Right ventricle myocardium superior (tissue), 1 donor: ENCODE measurements at regions not wholly inside any gene's neighbourhood (a gene's known extent, or its start where the extent isn't known, plus 50 kb on each side); places are given as distances from the start of the nearest gene placed in this dataset.

ENCODE experiments used
- ATAC-seq: fragments of 200-7000 bp; cut with Tn5 transposase; one replicate; pipeline ENCODE4 v1.9.1; 2020; ENCODE audit warnings: mild to moderate bottlenecking; ENCODE audit not compliant: poor library complexity
- DNase-seq: peaks from one replicate; pipeline ENCODE4 v3.0.0-alpha.2; 2020
- intact Hi-C: fragments of 100-400 bp; cut with DNase I; formaldehyde crosslinking; loops from one replicate; pipeline ENCODE4 v1.11.2; 2022
- donor health status: DM: no; HTN: yes; CAD: no; lungs with severe emphysema.

DNA sequence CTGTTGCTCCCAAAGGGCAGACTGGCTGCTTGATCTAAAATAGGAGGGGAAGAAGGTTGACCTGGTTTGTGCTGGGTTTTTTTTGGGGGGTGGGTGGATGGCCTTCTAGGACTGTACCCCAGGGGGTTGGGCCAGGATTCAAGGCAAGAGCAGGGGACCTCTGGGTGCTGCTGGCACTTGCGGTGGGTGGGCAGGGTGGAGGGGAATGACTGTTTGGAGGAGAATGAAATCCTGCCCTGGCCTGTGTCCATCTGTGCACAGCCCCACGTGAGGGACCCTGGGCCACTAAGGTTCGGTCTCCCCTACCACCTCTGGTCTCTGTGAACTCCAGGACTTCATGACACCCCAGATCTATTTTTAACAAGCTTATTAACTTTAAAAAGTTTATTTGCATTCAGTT lies 414.2 kb downstream of the PTPRU start:
- ATAC-seq = no peak
- DNase-seq = no peak
- intact Hi-C loops = no loop called here

DNA sequence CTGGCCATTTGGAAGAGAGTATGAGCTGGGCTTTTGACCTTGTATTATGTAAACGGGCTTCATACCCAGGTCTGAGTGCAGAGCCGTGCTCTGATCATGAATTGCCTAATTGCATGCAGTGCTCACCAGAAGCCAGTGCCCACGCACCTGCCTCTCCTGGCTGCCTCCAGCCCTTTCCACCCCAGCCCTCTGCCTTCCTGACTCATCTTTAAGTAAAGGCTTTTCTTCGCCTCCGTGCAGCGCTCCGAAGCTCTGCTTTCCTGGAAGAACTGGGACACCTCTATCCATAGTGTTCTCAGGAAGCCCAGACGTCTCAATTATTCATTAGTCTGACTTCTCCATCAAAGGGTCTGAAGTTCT lies 413.7 kb downstream of the PTPRU start:
- no peak for DNase-seq
- no peak for ATAC-seq
- intact Hi-C loops = no loop called here

DNA sequence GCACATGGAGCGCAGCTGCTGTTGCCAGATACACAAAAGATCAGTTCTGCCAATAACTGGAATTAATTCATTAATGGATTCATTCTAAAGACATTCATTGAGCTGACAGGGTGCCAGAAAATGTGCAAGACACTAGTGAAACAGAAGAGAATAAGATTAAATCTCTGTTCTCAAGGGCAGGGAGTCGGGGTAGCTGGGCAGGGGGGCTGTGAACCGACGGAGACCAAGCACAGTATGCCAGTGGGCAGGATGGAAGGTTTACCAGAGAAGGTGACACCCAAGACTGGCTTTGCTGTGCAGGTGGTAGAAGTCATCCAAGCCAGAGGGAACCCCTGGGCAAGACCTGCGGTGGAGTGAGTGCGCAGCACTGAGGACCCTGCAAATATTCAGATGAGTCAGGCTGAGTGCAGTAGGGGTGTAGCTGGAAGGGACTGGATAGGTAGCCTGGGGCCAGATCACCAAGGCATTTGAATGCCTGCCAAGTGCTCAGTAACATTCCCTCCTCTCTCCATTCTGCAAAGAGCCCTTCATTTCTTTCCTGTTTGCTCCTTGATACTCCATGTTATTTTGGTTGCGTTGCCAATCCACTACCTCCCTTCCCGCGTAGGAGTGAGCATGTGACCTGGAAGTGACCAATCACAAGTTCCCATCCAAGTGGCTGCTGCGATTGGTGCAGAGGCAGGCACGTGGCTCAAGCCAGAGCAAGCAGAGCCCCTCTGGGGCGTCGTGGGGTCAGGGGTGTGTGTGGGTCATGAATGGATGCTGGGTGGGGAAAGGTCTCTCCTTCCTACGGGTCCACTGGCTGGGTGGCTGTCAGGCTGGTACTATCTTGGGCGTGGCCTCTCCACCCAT lies 413.1 kb downstream of the PTPRU start:
- DNase-seq (no peak), ATAC-seq (no peak)
- intact Hi-C loops = no loop called here

DNA sequence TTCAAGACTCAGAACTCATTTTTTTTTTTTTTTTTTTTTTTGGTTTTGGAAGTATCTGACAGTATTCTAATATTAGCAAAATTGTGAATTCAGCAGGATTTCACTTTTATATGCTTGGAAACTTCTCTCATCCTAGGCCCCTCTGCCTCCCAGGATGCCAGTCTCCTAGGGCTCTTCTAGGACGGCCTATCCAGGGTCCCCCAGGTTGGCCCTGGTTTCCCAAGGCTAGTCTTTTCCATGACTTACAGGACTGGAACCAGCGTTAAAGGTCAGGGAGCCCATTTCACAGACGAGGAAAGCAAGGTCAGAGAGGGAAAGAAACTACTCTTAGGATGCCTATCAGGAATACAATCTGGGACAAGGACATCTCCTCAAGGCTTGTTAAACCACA lies 412.5 kb downstream of the PTPRU start:
- DNase-seq (no peak), ATAC-seq (no peak)
- intact Hi-C loops = no loop called here

DNA sequence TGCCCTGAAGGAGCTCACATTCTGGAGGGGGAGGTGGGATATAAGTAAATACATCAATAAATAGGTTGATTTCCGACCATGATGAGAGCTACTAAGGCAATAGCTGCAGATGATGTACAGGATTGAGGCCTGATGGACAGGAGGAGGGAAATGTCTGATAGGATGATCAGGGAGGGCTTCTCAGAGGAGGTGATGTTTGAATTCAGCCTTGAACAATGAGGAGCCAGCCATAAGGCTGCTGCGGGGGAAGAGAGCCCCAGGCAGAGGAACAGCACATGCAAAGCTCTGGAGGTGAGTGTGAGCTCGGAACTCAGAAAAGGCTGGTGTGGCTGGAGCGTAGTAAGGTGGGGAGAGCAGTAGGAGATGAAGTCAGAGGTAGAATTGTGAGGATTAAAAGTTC lies 411.7 kb downstream of the PTPRU start:
- no peak for ATAC-seq
- intact Hi-C loops = no loop called here
- DNase-seq = no peak

DNA sequence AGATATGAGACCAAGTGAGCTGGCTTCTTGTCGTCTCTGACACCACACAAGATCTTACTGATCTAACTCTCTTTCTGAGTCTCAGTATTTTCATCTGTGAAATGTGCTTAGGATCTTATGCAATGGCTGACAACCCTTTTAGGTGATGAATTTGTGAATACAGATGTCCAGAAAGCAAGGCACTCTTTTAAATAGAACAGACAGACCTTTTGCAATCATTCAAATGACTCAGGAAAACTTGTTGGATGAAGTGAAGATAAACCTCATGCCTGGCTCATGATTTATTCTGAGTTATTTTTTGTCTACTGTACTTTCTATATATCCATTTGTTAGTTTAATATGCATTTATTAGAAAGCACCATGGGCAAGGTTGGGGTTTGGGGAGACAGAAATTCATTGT lies 411.3 kb downstream of the PTPRU start:
- no peak for DNase-seq
- ATAC-seq = no peak
- intact Hi-C loops = no loop called here

DNA sequence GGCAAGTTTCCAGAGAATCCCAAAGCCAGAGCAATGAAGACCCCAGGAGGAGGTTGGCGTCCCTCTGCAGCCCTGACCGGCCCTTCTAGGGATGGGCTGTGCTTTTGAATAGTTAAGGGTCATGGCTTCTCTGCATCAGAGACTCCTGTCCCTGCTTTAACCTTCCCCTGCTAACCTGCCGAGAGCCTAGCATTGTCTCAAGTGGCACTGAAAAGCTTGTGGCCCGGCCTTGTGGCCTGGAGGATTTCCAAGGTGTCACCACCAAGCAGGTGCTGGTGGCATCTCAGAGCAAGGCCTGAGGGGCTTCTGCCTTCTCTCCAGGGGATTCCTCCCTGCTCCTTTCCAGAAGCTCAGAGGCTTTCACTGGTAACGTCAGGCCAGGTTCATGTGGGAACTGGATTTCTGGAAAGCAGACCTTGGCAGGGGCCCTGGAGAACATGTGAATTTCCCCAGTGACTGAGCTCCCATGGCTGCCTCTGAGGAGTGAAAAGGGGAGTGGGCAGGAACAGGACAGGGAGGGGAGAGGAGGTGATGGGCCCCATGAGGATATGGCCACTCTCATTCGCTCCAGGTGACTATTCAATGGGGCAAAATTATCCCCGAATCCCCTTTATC lies 409.9 kb downstream of the PTPRU start:
- no peak for DNase-seq
- intact Hi-C loops = no loop called here
- ATAC-seq = no peak

DNA sequence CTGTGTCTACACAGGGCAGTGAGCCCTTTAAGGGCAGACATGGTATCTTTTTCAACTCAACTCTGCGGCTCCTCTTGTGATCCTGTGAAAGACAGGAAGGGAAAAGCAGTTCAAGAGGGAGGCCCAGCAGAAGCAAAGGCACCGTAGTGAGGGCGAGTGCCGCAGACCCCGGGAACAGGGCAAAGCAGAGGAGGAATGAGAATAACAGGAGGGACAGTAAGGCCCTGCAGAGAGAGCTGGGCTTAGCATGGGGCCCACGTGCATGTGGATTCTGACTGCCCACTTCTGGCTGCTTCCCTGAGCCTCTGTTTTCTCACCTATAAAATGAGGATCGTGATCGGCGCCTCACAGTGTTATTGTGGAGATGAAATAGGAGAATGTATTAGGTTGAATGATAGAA lies 409.3 kb downstream of the PTPRU start:
- DNase-seq (no peak), ATAC-seq (no peak)
- intact Hi-C loops = no loop called here

DNA sequence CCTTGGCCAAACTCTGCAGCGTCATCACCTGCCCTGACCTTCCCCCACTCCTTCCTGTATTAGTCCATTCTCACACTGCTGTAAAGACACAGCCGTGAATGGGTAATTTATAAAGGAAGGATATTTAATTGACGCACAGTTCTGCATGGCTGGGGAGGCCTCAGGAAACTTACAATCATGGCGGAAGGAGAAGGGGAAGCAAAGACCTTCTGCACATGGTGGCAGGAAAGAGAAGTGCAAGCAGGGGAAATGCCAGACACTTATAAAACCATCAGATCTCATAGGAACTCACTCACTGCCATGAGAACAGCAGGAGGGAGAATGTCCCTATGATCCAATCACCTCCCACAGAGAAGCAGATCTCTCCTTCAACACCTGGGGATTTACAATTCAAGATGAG lies 408.5 kb downstream of the PTPRU start:
- intact Hi-C loops = no loop called here

DNA sequence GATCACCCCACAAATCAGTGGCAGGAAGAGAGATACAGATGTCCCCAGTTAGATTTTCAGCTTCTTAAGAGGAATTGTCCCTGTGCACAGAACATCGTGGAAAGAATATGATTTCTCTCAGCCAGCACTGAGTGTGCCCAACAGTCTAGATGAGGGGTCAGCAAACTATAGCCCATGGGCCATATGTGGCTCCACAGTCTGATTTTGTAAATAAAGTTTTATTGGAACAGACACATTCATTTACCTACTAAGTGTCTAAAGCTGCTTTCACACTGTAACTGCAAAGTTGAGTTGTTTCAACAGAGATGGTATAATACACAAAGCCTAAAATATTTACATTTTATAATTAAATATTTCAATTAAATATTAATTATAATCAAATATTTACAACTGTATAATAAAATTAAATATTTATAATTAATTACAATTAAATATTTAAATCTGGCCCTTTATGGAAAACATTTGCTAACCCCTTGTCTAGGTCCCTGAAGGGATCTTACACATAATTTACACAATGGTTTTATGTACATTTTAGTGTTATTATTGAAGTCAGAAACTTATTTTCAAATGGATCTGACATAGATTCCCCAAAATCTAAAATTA lies 407.6 kb downstream of the PTPRU start:
- intact Hi-C loops = no loop called here
- DNase-seq = no peak

More for the DNA sequence above, 408.5 kb downstream of the PTPRU start:
- no peak for DNase-seq
- ATAC-seq = no peak

DNA sequence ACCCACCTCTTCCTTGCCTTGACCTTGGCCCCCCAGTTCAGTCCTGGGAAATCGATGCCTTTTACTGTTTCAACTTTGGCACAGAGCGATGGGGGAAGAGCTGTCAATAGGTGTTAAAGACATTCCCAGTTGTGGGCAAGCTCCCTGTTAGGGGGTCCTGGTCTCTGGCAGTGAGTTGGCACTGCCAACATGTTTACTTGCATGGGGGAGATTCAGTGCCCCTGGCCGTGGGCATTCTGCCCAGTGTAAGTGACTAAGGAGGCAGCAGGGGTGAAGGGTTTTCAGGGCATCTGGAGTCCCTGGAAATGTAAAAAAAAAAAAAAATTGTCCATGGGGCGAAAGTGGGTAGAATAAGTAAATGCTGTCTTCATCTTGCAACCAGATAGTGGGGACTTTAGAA lies 407.0 kb downstream of the PTPRU start:
- DNase-seq (no peak), ATAC-seq (no peak)
- intact Hi-C loops = no loop called here

More for the DNA sequence above, 407.6 kb downstream of the PTPRU start:
- no peak for ATAC-seq

DNA sequence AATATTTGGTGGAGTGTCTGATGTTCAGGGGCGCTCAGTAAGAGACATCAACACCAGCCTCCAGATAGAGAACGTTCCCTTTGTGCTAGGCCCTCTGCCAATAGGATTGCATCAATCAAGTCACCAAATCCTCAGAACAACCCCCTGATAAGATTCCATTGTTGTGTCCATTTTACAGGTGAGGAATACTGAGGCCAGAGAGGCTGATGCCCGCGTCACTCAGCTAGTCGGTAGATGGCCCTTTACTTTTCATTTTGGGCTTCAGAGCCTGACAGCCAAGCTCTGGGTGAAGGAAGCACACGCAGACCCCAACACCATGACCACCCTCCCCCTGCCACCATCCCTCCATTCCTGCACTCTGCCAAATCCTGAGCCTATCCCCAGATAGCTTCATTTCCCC lies 406.2 kb downstream of the PTPRU start:
- DNase-seq = no peak
- intact Hi-C loops = no loop called here

DNA sequence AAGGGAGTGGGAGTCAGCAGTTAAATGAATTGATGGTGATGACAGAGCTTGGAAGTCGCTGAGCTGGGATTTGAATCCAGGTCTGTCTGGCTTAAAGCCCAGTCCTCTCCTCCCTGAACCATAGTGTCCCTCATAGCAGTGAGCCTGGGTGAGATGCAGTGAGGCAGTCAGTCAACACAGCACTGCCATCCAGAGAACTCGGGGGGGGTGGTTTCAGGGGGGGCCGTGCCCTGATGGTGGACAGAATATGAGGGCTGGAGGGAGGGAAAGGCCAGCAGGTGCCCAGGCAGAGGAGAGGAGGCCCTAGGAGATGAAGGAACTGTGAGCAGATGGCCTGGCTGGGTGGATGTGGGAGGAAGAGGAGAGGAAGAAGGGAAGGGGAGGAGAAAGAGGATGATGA lies 405.6 kb downstream of the PTPRU start:
- intact Hi-C loops = no loop called here
- ATAC-seq = no peak
- DNase-seq = no peak

More for the DNA sequence above, 406.2 kb downstream of the PTPRU start:
- no peak for ATAC-seq

DNA sequence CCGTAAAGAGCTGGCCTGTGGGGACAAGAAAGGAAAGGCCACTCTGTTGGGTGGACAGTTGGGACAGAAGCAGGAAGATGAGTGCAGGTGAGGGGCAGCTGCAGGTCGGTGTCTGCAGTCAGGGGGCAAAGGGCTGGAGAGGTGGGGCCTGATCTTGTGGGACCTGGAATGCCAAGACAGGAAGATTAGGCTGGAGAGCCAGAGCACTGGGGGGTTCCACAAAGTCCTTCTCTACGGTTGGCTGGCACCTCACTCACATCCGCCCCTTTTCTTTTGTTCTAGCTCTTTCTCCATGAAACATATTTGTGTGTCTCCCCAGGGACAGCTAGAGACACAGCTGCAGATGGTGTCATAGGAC lies 404.1 kb downstream of the PTPRU start:
- intact Hi-C loops = no loop called here
- DNase-seq (no peak), ATAC-seq (no peak)

DNA sequence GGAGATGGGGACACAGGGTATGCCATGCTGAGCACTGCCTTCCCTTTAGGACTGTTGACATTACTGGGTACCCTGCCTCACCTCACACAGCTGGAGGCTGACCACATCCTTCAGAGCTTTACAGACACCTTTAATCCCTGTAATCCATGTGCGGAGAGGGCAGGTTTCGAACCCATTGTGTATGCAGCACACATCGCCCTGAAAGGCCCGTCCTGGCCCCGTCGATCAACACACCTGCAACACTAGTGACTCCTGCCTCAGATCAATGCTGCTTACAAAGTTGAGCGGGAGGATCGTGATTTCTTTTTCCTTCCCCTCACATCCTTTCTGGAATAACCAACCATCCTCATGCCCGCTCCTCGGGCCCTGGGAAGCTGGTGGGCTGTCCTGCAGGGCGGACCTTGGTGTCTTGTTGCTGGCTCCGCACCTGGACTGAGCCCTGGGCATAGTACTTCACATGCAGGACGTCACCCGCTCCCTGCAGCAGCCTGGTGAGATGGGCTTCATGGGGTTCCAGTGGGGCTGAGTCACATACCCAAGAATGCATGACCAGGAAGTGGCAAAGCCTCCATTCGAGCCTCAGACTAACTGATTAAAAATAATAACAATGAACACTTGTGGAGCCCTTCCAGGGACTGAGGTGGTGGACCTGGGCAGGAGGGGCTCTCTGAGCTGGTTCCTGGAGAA lies 403.6 kb downstream of the PTPRU start:
- no peak for ATAC-seq
- DNase-seq = no peak
- intact Hi-C loops = no loop called here

DNA sequence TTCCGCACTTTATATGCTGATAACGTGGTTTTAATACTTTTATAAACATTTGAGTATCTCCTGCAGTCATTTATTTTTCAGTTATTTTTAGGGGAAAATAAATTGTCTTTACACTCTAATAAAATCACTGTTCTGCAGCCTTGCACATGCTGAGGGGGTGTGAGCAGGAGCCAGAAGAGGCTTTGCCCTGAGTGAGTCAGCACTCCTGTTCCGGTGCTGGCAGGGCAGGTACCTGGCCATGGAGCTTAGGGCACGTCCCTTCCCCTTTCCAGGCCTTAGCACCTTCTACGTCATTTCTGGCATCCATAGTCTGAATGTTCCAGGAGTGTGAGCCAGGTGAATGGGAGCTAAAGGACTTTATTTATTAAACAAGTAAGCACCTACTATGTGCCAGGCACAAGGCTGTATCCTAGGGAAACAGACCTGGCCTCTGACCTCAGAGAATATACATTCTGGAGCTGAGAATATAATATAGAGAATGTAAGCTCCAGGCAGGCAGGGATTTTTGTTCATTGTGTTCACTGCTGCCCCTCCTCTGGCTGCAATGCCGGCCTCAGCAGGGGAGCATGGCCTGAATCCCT lies 402.9 kb downstream of the PTPRU start:
- intact Hi-C loops = no loop called here
- ATAC-seq (no peak), DNase-seq (no peak)

DNA sequence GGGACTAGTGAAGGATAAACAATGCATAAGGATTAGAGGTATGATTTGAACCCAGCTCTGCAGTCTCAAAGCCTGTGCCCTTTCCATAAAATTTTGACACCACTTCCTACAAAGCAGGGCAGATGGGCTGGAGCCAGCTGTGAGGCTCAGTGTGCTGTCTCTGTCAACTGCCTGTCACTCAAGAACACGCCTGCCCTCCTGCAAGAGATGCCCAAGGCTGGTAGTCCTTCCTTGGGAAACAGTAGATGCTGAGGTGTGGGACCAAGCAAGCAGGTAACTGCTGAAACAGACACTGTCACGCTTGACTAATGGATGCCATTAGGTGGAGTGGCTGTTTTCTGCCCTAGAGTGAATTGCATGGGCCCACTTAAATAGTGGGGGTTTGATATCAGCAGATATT lies 402.0 kb downstream of the PTPRU start:
- intact Hi-C loops = no loop called here
- DNase-seq = no peak
- no peak for ATAC-seq

DNA sequence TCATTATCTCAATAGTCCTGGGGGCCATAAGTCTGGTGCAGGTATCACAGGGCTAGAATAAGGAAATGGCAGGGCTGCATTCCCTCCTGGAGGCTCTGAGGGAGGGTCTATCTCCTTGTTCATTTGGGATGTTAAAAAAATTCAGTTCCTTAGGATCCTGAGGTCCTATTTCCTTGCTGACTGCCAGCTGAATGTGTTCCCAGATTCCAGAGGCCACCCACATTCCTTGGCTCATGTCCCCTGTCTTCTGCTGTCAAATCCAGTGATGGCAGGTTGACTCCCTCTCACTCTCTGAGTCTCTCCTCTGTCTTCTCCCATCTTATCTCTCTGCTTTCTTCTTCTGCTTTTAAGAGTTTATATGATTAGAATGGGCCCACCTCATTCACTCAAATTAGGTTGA lies 400.6 kb downstream of the PTPRU start:
- ATAC-seq (no peak), DNase-seq (no peak)
- intact Hi-C loops = no loop called here

DNA sequence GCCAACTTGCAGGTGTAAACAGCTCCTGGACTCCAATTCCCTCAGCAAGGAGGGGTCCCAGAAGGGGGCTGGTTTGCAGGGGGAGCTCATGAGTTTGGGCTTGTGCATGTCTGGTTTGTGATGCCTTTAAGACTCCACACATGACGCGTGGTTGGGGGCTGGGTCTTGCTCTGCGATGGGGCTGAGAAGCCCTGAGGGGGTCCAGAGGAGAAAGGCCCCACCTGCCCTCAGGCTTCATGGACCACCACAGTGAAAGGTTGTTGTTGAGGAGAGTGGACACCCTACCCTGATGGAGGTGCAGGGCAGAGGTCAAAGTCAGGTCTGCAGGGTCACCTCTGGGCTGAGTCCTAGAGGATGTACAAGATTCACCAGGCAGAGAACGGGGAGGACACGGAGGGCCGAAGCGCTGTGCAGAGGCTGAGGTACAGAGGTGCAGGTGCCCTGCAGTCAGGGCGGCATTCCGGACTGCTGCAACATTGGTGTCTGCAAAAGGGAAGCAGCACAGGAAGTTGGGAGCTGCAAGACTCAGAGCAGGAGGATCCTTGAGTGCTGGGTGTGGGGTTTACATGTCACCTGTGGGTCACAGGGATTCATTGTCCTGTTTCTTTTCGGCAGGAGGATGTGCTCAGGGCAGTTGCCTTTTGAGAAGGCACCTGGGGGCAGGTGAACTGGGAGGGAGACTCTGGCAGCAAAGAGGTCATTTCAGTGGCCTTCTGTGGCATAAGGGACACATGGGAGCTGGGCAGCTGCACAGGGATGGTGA lies 399.4 kb downstream of the PTPRU start:
- ATAC-seq (no peak), DNase-seq (no peak)
- intact Hi-C loops = no loop called here
